H1 (cell line): ENCODE measurements at regions not wholly inside any gene's neighbourhood (a gene's known extent, or its start where the extent isn't known, plus 50 kb on each side); places are given as distances from the start of the nearest gene placed in this dataset.

ENCODE experiments used
- CTCF ChIA-PET: fragments of 300-600 bp; sonication (Branson Sonifier 250); formaldehyde crosslinking; loops from one replicate; lab custom pipeline; 2021; ENCODE audit not compliant: partially characterized antibody; lab: Charles Lee
- POLR2A ChIA-PET: fragments of 300-600 bp; sonication (Branson Sonifier 250); formaldehyde crosslinking; loops from one replicate; lab custom pipeline; 2021; ENCODE audit warnings: inconsistent platforms; ENCODE audit not compliant: partially characterized antibody; lab: Charles Lee
- DNase-seq, 2 experiments: peaks; one replicate each; pipeline versions ENCODE4 v3.0.0 to v3.0.0-alpha.2; 2010 to 2022; ENCODE audit warnings: low spot score in 2 of 2, low read depth in 1 of 2, mixed read lengths in 1 of 2
- FAIRE-seq: peaks from 2 replicates; lab custom pipeline; 2011; peaks lifted over from hg19 to GRCh38; lab: Jason Lieb, UNC
- H2AFZ ChIP-seq: 2 replicates; pipeline ENCODE4 v1.8.1; 2012; ENCODE audit warnings: low read length, inconsistent platforms
- H2AK5ac ChIP-seq: 2 replicates; pipeline ENCODE4 v1.6.1; 2013; ENCODE audit warnings: low read depth, low read length
- H2BK120ac ChIP-seq: replicated peaks from 2 replicates; pipeline ENCODE3; 2013; ENCODE audit warnings: low read depth, low read length, inconsistent platforms
- H2BK12ac ChIP-seq: 2 replicates; pipeline ENCODE4 v1.6.1; 2013; ENCODE audit warnings: low read depth, low read length
- H2BK15ac ChIP-seq: 2 replicates; pipeline ENCODE4 v1.6.1; 2013; ENCODE audit warnings: low read length
- H2BK20ac ChIP-seq: 2 replicates; pipeline ENCODE4 v1.6.1; 2013; ENCODE audit warnings: low read length
- H2BK5ac ChIP-seq: 2 replicates; pipeline ENCODE4 v1.6.1; 2013; ENCODE audit warnings: low read depth, low read length
- H3K14ac ChIP-seq: 2 replicates; pipeline ENCODE4 v1.6.1; 2013; ENCODE audit warnings: inconsistent platforms; ENCODE audit not compliant: insufficient read length
- H3K18ac ChIP-seq: 2 replicates; pipeline ENCODE4 v1.6.1; 2013; ENCODE audit warnings: low read length; ENCODE audit errors: extremely low read depth
- H3K23ac ChIP-seq: 2 replicates; pipeline ENCODE4 v1.6.1; 2013; ENCODE audit warnings: inconsistent platforms; ENCODE audit not compliant: insufficient read length
- H3K23me2 ChIP-seq: 2 replicates; pipeline ENCODE4 v1.6.1; 2013; ENCODE audit warnings: low read depth, low read length
- H3K27ac ChIP-seq: 2 replicates; pipeline ENCODE4 v1.6.1; 2011; ENCODE audit warnings: low read depth, low read length, inconsistent platforms
- H3K27me3 ChIP-seq, 4 experiments: replicated peaks in 1 of 4; 1 replicate in 1 of 4; 2 replicates in 3 of 4; pipeline versions ENCODE4 v1.6.1 to v1.8.1; 2011 to 2013; ENCODE audit warnings: low read length in 3 of 4, mild to moderate bottlenecking in 3 of 4, inconsistent platforms in 2 of 4, mixed read lengths in 2 of 4, moderate library complexity in 1 of 4; ENCODE audit not compliant: control insufficient read depth in 3 of 4, insufficient read depth in 3 of 4; ENCODE audit errors: extremely low read depth in 1 of 4
- H3K36me3 ChIP-seq, 4 experiments: 2 replicates each; pipeline versions ENCODE4 v1.6.1 to v1.8.1; 2011 to 2013; ENCODE audit warnings: mild to moderate bottlenecking in 4 of 4, low read length in 3 of 4, moderate library complexity in 2 of 4, control low read depth in 1 of 4, inconsistent platforms in 1 of 4; ENCODE audit not compliant: insufficient read depth in 4 of 4, control insufficient read depth in 2 of 4
- H3K4ac ChIP-seq: replicated peaks from 2 replicates; pipeline ENCODE3; 2013; ENCODE audit warnings: low read length, low read depth, mixed read lengths, inconsistent platforms; ENCODE audit not compliant: insufficient read length
- H3K4me1 ChIP-seq, 4 experiments: replicated peaks in 1 of 4; 1 replicate in 1 of 4; 2 replicates in 3 of 4; pipeline versions ENCODE4 v1.6.1 to v1.8.1; 2011 to 2013; ENCODE audit warnings: low read length in 3 of 4, inconsistent platforms in 2 of 4, mixed read lengths in 1 of 4; ENCODE audit not compliant: insufficient read depth in 4 of 4, control insufficient read depth in 3 of 4
- H3K4me2 ChIP-seq, 2 experiments: 2 replicates each; pipeline versions ENCODE4 v1.6.1 to v1.8.1; 2011 to 2013; ENCODE audit warnings: low read depth in 2 of 2, low read length in 2 of 2, control low read depth in 1 of 2, inconsistent platforms in 1 of 2, mild to moderate bottlenecking in 1 of 2; ENCODE audit not compliant: insufficient read depth in 1 of 2
- H3K4me3 ChIP-seq, 4 experiments: fragments of 200-600, 300-600 bp in 1 of 4; sonication (generic), shearing (Covaris generic), sonication (Bioruptor Twin) in 1 of 4; 2 replicates each; pipeline versions ENCODE4 v1.5.1 to v1.8.1; 2011 to 2016; ENCODE audit warnings: low read length in 4 of 4, low read depth in 3 of 4, control low read depth in 2 of 4, inconsistent platforms in 2 of 4, mild to moderate bottlenecking in 2 of 4, mixed read lengths in 1 of 4, moderate library complexity in 1 of 4; ENCODE audit not compliant: insufficient read depth in 2 of 4; ENCODE audit errors: extremely low read depth in 1 of 4
- H3K56ac ChIP-seq: replicated peaks from 2 replicates; pipeline ENCODE3; 2013; ENCODE audit warnings: low read depth, mild to moderate bottlenecking, mixed read lengths, low read length, inconsistent platforms; ENCODE audit not compliant: insufficient read length
- H3K79me1 ChIP-seq: 2 replicates; pipeline ENCODE4 v1.6.1; 2013; ENCODE audit warnings: low read depth, low read length, control low read depth
- H3K79me2 ChIP-seq, 2 experiments: 2 replicates each; pipeline versions ENCODE4 v1.6.1 to v1.8.1; 2012 to 2013; ENCODE audit warnings: low read length in 2 of 2, mild to moderate bottlenecking in 2 of 2, inconsistent platforms in 1 of 2; ENCODE audit not compliant: insufficient read depth in 2 of 2, control insufficient read depth in 1 of 2
- H3K9ac ChIP-seq, 4 experiments: replicated peaks in 1 of 4; 1 replicate in 1 of 4; 2 replicates in 3 of 4; pipeline versions ENCODE4 v1.6.1 to v1.8.1; 2011 to 2013; ENCODE audit warnings: low read depth in 3 of 4, low read length in 3 of 4, control low read depth in 2 of 4, mild to moderate bottlenecking in 2 of 4, moderate library complexity in 2 of 4, inconsistent platforms in 1 of 4; ENCODE audit errors: extremely low read depth in 1 of 4
- H3K9me3 ChIP-seq, 2 experiments: 2 replicates each; pipeline versions ENCODE4 v1.6.1 to v1.8.1; 2012 to 2013; ENCODE audit warnings: mild to moderate bottlenecking in 2 of 2, moderate library complexity in 2 of 2, control low read depth in 1 of 2, inconsistent platforms in 1 of 2, low read depth in 1 of 2, low read length in 1 of 2, mixed read lengths in 1 of 2; ENCODE audit not compliant: insufficient read depth in 2 of 2
- H4K20me1 ChIP-seq, 2 experiments: replicated peaks in 1 of 2; 2 replicates each; pipeline versions ENCODE3 to v1.8.1; 2011 to 2013; ENCODE audit warnings: inconsistent platforms in 2 of 2, low read length in 2 of 2, mild to moderate bottlenecking in 1 of 2; ENCODE audit not compliant: insufficient read depth in 2 of 2, control insufficient read depth in 1 of 2
- H4K5ac ChIP-seq: 2 replicates; pipeline ENCODE4 v1.6.1; 2013; ENCODE audit warnings: low read length, low read depth, mixed read lengths, inconsistent platforms; ENCODE audit not compliant: insufficient read length
- H4K8ac ChIP-seq: 2 replicates; pipeline ENCODE4 v1.8.0; 2013; ENCODE audit warnings: mild to moderate bottlenecking, moderate library complexity, low read length, inconsistent platforms; ENCODE audit not compliant: insufficient read depth; ENCODE audit errors: extremely low read depth
- H4K91ac ChIP-seq: replicated peaks from 2 replicates; pipeline ENCODE3; 2013; ENCODE audit warnings: low read length, mixed read lengths, inconsistent platforms; ENCODE audit not compliant: insufficient read length
- ASH2L ChIP-seq: fragments of 200-600, 300-600 bp; sonication (generic); IDR thresholded peaks from one replicate; pipeline ENCODE4 v1.7.1; 2017; ENCODE audit warnings: low read length
- NRF1 ChIP-seq: IDR thresholded peaks from 2 replicates; pipeline ENCODE4 v1.6.1; 2011; ENCODE audit warnings: mild to moderate bottlenecking, low read depth, low read length, improper control_type of control experiment
- WGBS, 2 experiments: shearing (Covaris generic) in 1 of 2; methylation state at CpG; one replicate each; pipeline versions ENCODE4 v1.1.6 to v1.1.7; 2013 to 2015; ENCODE audit warnings: low lambda C conversion rate in 2 of 2, mixed read lengths in 2 of 2, inconsistent platforms in 1 of 2, low coverage in 1 of 2, missing lambda C conversion rate in 1 of 2; ENCODE audit not compliant: insufficient replicate concordance in 2 of 2, insufficient coverage in 1 of 2, insufficient read length in 1 of 2; ENCODE audit errors: extremely low coverage in 1 of 2, missing lambda C conversion rate in 1 of 2; 5-methylcytosine and 5-hydroxymethylcytosine counted together
- TF ChIP-seq, protein P1 (sequence below), 3 experiments: IDR thresholded peaks; 1 replicate in 2 of 3; 2 replicates in 1 of 3; pipeline versions ENCODE4 v1.5.1 to v1.6.1; 2011; ENCODE audit warnings: low read length in 3 of 3, mild to moderate bottlenecking in 3 of 3, inconsistent platforms in 2 of 3, low read depth in 1 of 3, moderate library complexity in 1 of 3; ENCODE audit not compliant: insufficient read depth in 1 of 3; ENCODE audit errors: control extremely low read depth in 1 of 3

DNA sequence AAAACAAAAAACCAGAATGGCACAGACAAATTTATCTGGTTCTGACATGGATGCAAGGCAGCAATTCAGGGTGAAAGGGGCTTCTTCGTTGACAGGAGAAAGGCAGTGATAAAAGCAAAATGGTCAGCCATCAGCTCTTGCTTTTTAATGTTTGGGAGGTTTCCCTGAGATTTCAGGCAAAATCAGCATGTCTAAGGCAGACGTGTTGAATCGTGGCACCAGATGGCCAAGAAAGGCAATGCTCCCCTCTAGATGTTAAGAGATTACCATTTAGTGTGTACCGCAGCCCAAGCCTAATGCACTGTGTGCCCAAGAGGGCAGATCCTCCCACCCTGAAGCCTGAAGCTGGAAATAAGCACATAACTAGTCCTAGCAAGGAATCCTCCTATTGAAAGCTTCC is 88.8 kb upstream of the GALNT18 start:
- no peaks in the 10 kb centered on the region for H3K27me3 ChIP-seq
- peaks cover 0 to 5% (median 0%) of the 10 kb centered on the region in 4 experiments; a peak in 1 of 7 replicates for H3K4me1 ChIP-seq
- no peak overlapping the region for H3K27ac ChIP-seq
- H3K79me2 ChIP-seq: no peaks in the 10 kb centered on the region
- H3K79me1 ChIP-seq: no peaks in the 10 kb centered on the region
- H3K23me2 ChIP-seq: no peaks in the 10 kb centered on the region
- no peak overlapping the region for H4K5ac ChIP-seq
- ChIA-PET CTCF (interaction anchor here (0.6 to 2.2 kb wide), 4 partner anchors 77 to 686 kb away, joined by 3 to 6 read pairs (median 3); no protein-coding TSS in a partner anchor), POLR2A (no interaction called here)
- H2BK12ac ChIP-seq: no peak overlapping the region
- H2AFZ ChIP-seq: no peak overlapping the region
- H3K4me3 ChIP-seq: no peak overlapping the region
- no peak overlapping the region for H3K18ac ChIP-seq
- no peaks in the 10 kb centered on the region for H4K20me1 ChIP-seq
- H2BK15ac ChIP-seq: no peak overlapping the region
- no peak overlapping the region for H4K8ac ChIP-seq
- no peak overlapping the region for H3K9ac ChIP-seq
- H3K23ac ChIP-seq: no peak overlapping the region
- H3K4me2 ChIP-seq: no peak overlapping the region
- DNase-seq (no peak), FAIRE-seq (no peak)
- H2AK5ac ChIP-seq: no peak overlapping the region
- WGBS, 2 experiments: 79% methylated on average over 4 of the region's 4 CpGs; no CpG with 5 or more reads in 1 of the 2 experiments
- H2BK120ac ChIP-seq: no peak overlapping the region
- H3K9me3 ChIP-seq: no peaks in the 10 kb centered on the region
- no peak overlapping the region for H2BK5ac ChIP-seq
- H3K4ac ChIP-seq: no peak overlapping the region
- H2BK20ac ChIP-seq: no peak overlapping the region
- no peak overlapping the region for H4K91ac ChIP-seq
- H3K56ac ChIP-seq: no peak overlapping the region
- H3K36me3 ChIP-seq: no peaks in the 10 kb centered on the region
- H3K14ac ChIP-seq: no peak overlapping the region
- TF ChIP-seq NRF1: no peak
- TF ChIP-seq, protein P1, sequence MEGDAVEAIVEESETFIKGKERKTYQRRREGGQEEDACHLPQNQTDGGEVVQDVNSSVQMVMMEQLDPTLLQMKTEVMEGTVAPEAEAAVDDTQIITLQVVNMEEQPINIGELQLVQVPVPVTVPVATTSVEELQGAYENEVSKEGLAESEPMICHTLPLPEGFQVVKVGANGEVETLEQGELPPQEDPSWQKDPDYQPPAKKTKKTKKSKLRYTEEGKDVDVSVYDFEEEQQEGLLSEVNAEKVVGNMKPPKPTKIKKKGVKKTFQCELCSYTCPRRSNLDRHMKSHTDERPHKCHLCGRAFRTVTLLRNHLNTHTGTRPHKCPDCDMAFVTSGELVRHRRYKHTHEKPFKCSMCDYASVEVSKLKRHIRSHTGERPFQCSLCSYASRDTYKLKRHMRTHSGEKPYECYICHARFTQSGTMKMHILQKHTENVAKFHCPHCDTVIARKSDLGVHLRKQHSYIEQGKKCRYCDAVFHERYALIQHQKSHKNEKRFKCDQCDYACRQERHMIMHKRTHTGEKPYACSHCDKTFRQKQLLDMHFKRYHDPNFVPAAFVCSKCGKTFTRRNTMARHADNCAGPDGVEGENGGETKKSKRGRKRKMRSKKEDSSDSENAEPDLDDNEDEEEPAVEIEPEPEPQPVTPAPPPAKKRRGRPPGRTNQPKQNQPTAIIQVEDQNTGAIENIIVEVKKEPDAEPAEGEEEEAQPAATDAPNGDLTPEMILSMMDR (IDR thresholded peaks at IDR 0.05; ENCODE audit: control extremely low read depth in 1 of 3, insufficient read depth in 1 of 3, low read depth in 1 of 3, low read length in 3 of 3): no peak
- no peak for TF ChIP-seq ASH2L
